NT2/D1 (cell line): ENCODE measurements at regions not wholly inside any gene's neighbourhood (a gene's known extent, or its start where the extent isn't known, plus 50 kb on each side); places are given as distances from the start of the nearest gene placed in this dataset.

Experiments
- DNase-seq: peaks from one replicate; pipeline ENCODE4 v3.0.0-alpha.2; 2011; ENCODE audit warnings: low read depth, low spot score
- H3K27me3 ChIP-seq: 2 replicates; pipeline ENCODE4 v1.6.0; 2011; ENCODE audit warnings: mild to moderate bottlenecking; ENCODE audit not compliant: insufficient read length, insufficient read depth
- H3K36me3 ChIP-seq: 2 replicates; pipeline ENCODE4 v1.6.1; 2011; ENCODE audit warnings: mild to moderate bottlenecking, low read length, mixed read lengths; ENCODE audit not compliant: insufficient read depth, insufficient read length
- H3K4me1 ChIP-seq: 2 replicates; pipeline ENCODE4 v1.5.1; 2011; ENCODE audit not compliant: insufficient read depth, insufficient read length
- H3K4me3 ChIP-seq: 2 replicates; pipeline ENCODE4 v1.5.1; 2011; ENCODE audit warnings: low read depth; ENCODE audit not compliant: insufficient read length
- H3K9ac ChIP-seq: 2 replicates; pipeline ENCODE4 v1.6.0; 2011; ENCODE audit warnings: low read depth; ENCODE audit not compliant: insufficient read length
- H3K9me3 ChIP-seq: 2 replicates; pipeline ENCODE4 v1.5.1; 2011; ENCODE audit warnings: mild to moderate bottlenecking, low read length; ENCODE audit not compliant: insufficient read depth
- SUZ12 ChIP-seq: IDR thresholded peaks from 2 replicates; pipeline ENCODE4 v1.6.1; 2011; ENCODE audit not compliant: insufficient read length, insufficient read depth; ENCODE audit errors: extremely low read depth
- YY1 ChIP-seq: IDR thresholded peaks from 2 replicates; pipeline ENCODE4 v1.6.1; 2011; ENCODE audit not compliant: insufficient read length, insufficient read depth
- ZNF274 ChIP-seq: IDR thresholded peaks from 2 replicates; pipeline ENCODE4 v1.6.1; 2011; ENCODE audit warnings: mild to moderate bottlenecking, low read depth, low read length

GRCh38 chr3:188940573-188940932, 231.2 kb upstream of the TPRG1 start:
- no peak for DNase-seq
- Histone ChIP-seq H3K9me3 (no peaks in the 10 kb centered on the region), H3K27me3 (no peaks in the 10 kb centered on the region), H3K4me1 (no peaks in the 10 kb centered on the region), H3K4me3 (no peak overlapping the region), H3K36me3 (no peaks in the 10 kb centered on the region), H3K9ac (no peak overlapping the region)
- no peak for TF ChIP-seq SUZ12
- TF ChIP-seq YY1, result no peak
- TF ChIP-seq ZNF274, result no peak

GRCh38 chr3:188941103-188941502, 230.7 kb upstream of the TPRG1 start:
- TF ChIP-seq ZNF274 (no peak), YY1 (no peak), SUZ12 (no peak)
- H3K9me3 ChIP-seq, result no peaks in the 10 kb centered on the region
- H3K9ac ChIP-seq, result no peak overlapping the region
- H3K36me3 ChIP-seq, result no peaks in the 10 kb centered on the region
- no peak overlapping the region for H3K4me3 ChIP-seq
- no peaks in the 10 kb centered on the region for H3K4me1 ChIP-seq
- peaks cover under 1% of the 10 kb centered on the region for H3K27me3 ChIP-seq
- no peak for DNase-seq

GRCh38 chr3:188942191-188942590, 229.6 kb upstream of the TPRG1 start:
- Histone ChIP-seq H3K4me1 (no peaks in the 10 kb centered on the region), H3K9ac (no peak overlapping the region), H3K27me3 (peaks cover 5% of the 10 kb centered on the region), H3K36me3 (no peaks in the 10 kb centered on the region), H3K4me3 (no peak overlapping the region), H3K9me3 (no peaks in the 10 kb centered on the region)
- TF ChIP-seq YY1 (no peak), SUZ12 (no peak), ZNF274 (no peak)
- no peak for DNase-seq

GRCh38 chr3:188943591-188943990, 228.2 kb upstream of the TPRG1 start:
- H3K27me3 ChIP-seq, result peaks cover 5% of the 10 kb centered on the region
- DNase-seq, result no peak

DNA sequence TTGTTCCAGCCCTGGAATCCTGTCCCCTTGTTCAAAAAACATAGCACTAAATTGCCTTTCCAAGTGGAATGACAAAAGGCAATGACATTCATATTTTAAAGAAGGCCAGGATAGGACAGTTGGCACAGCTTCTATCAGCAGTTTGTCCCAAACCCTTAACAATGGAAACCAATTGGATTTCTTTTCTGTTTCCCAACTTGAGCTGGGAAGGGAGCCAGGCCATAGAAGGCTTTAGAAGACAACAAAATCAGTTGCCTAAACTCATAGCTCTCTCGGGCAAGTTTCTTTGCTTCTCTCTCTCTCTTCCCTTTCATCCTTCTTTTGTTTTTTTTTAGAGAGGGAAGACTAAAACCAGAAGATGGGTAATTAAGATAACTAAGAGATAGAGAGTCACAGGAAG, 227.7 kb upstream of the TPRG1 start:
- Histone ChIP-seq H3K36me3 (no peaks in the 10 kb centered on the region), H3K9ac (no peak overlapping the region)

More at GRCh38 chr3:188943591-188943990, 228.2 kb upstream of the TPRG1 start:
- Histone ChIP-seq H3K36me3 (no peaks in the 10 kb centered on the region), H3K4me1 (no peaks in the 10 kb centered on the region), H3K9ac (no peak overlapping the region), H3K9me3 (no peaks in the 10 kb centered on the region), H3K4me3 (no peak overlapping the region)
- TF ChIP-seq YY1 (no peak), SUZ12 (no peak)

GRCh38 chr3:188946351-188947240, 225.2 kb upstream of the TPRG1 start:
- H3K4me1 ChIP-seq, result peaks cover 6% of the 10 kb centered on the region
- no peak for TF ChIP-seq YY1
- TF ChIP-seq SUZ12, result no peak
- H3K9ac ChIP-seq, result peak overlapping the region; percentile 76

More for the DNA sequence above, 227.7 kb upstream of the TPRG1 start:
- Histone ChIP-seq H3K9me3 (no peaks in the 10 kb centered on the region), H3K27me3 (peaks cover 5% of the 10 kb centered on the region), H3K4me3 (no peak overlapping the region), H3K4me1 (peaks cover 3% of the 10 kb centered on the region)
- DNase-seq, result no peak
- TF ChIP-seq ZNF274 (no peak), SUZ12 (no peak), YY1 (no peak)

DNA sequence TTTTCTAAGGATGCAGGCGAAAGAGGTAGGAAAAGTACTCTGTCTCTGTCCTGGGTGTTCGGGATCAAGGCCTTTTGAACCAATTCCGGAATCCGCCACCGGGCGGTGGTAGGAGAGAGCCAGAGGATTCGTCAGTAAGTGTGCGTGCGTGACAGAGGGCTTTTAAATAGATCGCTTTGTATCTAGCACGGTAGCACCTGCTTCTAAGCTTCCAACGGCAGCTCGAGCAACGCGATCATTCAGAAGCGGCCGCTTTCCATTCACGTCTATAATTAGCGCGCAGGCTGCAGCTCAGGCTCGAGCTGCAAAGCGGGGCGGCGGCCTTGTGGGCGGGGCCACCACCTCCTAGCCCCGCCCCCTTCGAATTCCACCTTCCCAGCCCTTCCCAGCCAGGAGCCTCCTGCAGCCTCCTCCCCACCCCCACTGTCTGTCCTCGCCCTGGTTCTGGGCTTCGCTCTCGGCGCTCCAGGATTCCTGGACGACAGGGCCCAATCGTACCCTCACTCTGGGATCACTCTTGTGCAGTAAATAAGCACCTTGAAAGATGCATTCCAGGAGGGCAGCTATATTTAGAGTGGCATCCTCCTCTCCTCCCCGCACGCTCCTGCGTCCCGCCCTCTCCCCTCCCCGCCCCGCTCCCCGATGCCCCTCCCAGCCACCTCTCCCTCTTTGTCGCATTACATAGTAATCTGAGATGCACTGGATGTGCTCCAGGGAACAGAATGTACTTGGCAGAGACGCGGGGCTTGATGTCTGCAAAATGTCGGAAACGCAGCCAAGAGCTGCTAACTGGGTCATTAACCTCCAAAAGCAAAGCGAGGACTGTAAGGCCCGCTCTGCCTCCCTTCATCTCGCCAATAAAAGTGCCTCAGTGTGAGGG, 224.1 kb upstream of the TPRG1 start:
- no peak for TF ChIP-seq ZNF274
- TF ChIP-seq SUZ12, result no peak
- TF ChIP-seq YY1, result peak; percentile 17
- Histone ChIP-seq H3K9me3 (no peaks in the 10 kb centered on the region), H3K27me3 (peaks cover 5% of the 10 kb centered on the region), H3K4me1 (peaks cover 6% of the 10 kb centered on the region), H3K9ac (peak overlapping the region; percentile 78), H3K36me3 (no peaks in the 10 kb centered on the region), H3K4me3 (peak overlapping the region; percentile 60)
- peak; percentile 88 for DNase-seq

More at GRCh38 chr3:188946351-188947240, 225.2 kb upstream of the TPRG1 start:
- peak overlapping the region; percentile 60 for H3K4me3 ChIP-seq
- H3K36me3 ChIP-seq, result no peaks in the 10 kb centered on the region
- no peak for DNase-seq
- peaks cover 5% of the 10 kb centered on the region for H3K27me3 ChIP-seq
- H3K9me3 ChIP-seq, result no peaks in the 10 kb centered on the region
